Vagina (tissue), 2 donors: ENCODE measurements at regions not wholly inside any gene's neighbourhood (a gene's known extent, or its start where the extent isn't known, plus 50 kb on each side); places are given as distances from the start of the nearest gene placed in this dataset.

Experiments used
- DNase-seq, 2 donors: peaks; one replicate each; pipeline ENCODE4 v3.0.0-alpha.2; 2017; ENCODE audit errors: extremely low spot score in 2 of 2
- H3K27ac ChIP-seq: fragments of 200-600 bp; sonication (generic); one replicate; pipeline ENCODE4 v1.5.1; 2019
- H3K27me3 ChIP-seq: fragments of 200-600 bp; sonication (generic); one replicate; pipeline ENCODE4 v1.5.1; 2019
- H3K36me3 ChIP-seq, 2 donors: fragments of 200-600 bp; sonication (generic); one replicate each; pipeline ENCODE4 v1.5.1; 2017 to 2019
- H3K4me1 ChIP-seq: fragments of 200-600 bp; sonication (generic); one replicate; pipeline ENCODE4 v1.5.1; 2019
- H3K4me3 ChIP-seq, 2 donors: fragments of 200-600 bp; sonication (generic); 1 replicate in 1 of 2; 2 replicates in 1 of 2; pipeline ENCODE4 v1.5.1; 2016 to 2019
- H3K9me3 ChIP-seq: fragments of 200-600 bp; sonication (generic); one replicate; pipeline ENCODE4 v1.5.1; 2019
- POLR2A ChIP-seq, 2 donors: fragments of 450-650 bp; IDR thresholded peaks; one replicate each; pipeline ENCODE4 v1.6.1; 2017; ENCODE audit warnings: antibody characterized with exemption in 2 of 2, mild to moderate bottlenecking in 2 of 2, moderate library complexity in 2 of 2
- POLR2AphosphoS5 ChIP-seq, 2 donors: sonication (generic); formaldehyde crosslinking; IDR thresholded peaks; one replicate each; pipeline ENCODE4 v1.9.0; 2017; ENCODE audit warnings: antibody characterized with exemption in 2 of 2, mild to moderate bottlenecking in 2 of 2, low read depth in 1 of 2; ENCODE audit not compliant: insufficient read depth in 1 of 2
- intact Hi-C: fragments of 100-400 bp; cut with DNase I; formaldehyde crosslinking; loops from one replicate; pipeline ENCODE4 v1.15.1; 2023
- TF ChIP-seq, protein P1 (sequence below), 3 experiments: fragments of 450-650 bp in 2 of 3; fragments of 200-600 bp in 1 of 3; sonication (generic) in 1 of 3; IDR thresholded peaks; one replicate each; pipeline ENCODE4 v1.5.1; 2017 to 2019; ENCODE audit warnings: antibody characterized with exemption in 3 of 3, mild to moderate bottlenecking in 2 of 3, moderate library complexity in 2 of 3

DNA sequence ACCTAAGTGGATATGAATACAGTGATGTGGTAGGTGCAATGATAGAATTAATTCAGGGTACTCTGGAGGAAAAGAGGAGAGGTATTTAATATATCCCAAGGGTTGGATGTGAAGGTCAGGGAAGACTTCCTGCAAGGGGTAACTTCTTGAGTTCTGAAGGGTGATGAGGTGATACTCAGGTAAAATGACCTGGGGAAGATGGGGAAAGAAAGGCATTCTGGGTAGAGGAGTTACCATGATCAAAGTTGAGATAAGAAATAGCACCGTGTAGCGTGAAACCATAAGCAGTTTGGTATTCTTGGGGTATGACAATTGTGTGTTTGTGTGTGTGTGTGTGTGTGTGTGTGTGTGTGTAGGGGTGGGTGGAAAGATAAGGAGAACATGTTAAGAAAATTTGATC lies 270.4 kb upstream of the LCORL start:
- Histone ChIP-seq H3K9me3 (no peaks in the 10 kb centered on the region), H3K4me1 (no peaks in the 10 kb centered on the region), H3K4me3 (no peak overlapping the region), H3K27me3 (no peaks in the 10 kb centered on the region), H3K27ac (no peak overlapping the region), H3K36me3 (no peaks in the 10 kb centered on the region)
- TF ChIP-seq POLR2AphosphoS5 (IDR thresholded peaks at IDR 0.05; ENCODE audit: insufficient read depth in 1 of 2, low read depth in 1 of 2) = no peak
- DNase-seq = no peak
- intact Hi-C loops = no loop called here

GRCh38 chr4:18291256-18291655 lies 269.7 kb upstream of the LCORL start:
- H3K36me3 ChIP-seq = no peaks in the 10 kb centered on the region
- no peaks in the 10 kb centered on the region for H3K9me3 ChIP-seq
- H3K27ac ChIP-seq = no peak overlapping the region
- no peaks in the 10 kb centered on the region for H3K27me3 ChIP-seq
- H3K4me3 ChIP-seq = no peak overlapping the region
- intact Hi-C loops = no loop called here
- TF ChIP-seq POLR2A (IDR thresholded peaks at IDR 0.05) = no peak
- TF ChIP-seq POLR2AphosphoS5 (IDR thresholded peaks at IDR 0.05; ENCODE audit: insufficient read depth in 1 of 2, low read depth in 1 of 2) = no peak
- TF ChIP-seq, protein P1, sequence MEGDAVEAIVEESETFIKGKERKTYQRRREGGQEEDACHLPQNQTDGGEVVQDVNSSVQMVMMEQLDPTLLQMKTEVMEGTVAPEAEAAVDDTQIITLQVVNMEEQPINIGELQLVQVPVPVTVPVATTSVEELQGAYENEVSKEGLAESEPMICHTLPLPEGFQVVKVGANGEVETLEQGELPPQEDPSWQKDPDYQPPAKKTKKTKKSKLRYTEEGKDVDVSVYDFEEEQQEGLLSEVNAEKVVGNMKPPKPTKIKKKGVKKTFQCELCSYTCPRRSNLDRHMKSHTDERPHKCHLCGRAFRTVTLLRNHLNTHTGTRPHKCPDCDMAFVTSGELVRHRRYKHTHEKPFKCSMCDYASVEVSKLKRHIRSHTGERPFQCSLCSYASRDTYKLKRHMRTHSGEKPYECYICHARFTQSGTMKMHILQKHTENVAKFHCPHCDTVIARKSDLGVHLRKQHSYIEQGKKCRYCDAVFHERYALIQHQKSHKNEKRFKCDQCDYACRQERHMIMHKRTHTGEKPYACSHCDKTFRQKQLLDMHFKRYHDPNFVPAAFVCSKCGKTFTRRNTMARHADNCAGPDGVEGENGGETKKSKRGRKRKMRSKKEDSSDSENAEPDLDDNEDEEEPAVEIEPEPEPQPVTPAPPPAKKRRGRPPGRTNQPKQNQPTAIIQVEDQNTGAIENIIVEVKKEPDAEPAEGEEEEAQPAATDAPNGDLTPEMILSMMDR (IDR thresholded peaks at IDR 0.05) = no peak
- no peak for DNase-seq
- no peaks in the 10 kb centered on the region for H3K4me1 ChIP-seq

GRCh38 chr4:18285357-18285756 lies 263.8 kb upstream of the LCORL start:
- DNase-seq = no peak
- no peaks in the 10 kb centered on the region for H3K36me3 ChIP-seq
- no peak overlapping the region for H3K27ac ChIP-seq
- no peaks in the 10 kb centered on the region for H3K9me3 ChIP-seq
- TF ChIP-seq, protein P1 (IDR thresholded peaks at IDR 0.05) = no peak
- TF ChIP-seq POLR2AphosphoS5 (IDR thresholded peaks at IDR 0.05; ENCODE audit: insufficient read depth in 1 of 2, low read depth in 1 of 2) (no peak), POLR2A (IDR thresholded peaks at IDR 0.05) (no peak)
- intact Hi-C loops = no loop called here
- H3K4me1 ChIP-seq = no peaks in the 10 kb centered on the region
- no peaks in the 10 kb centered on the region for H3K27me3 ChIP-seq
- no peak overlapping the region for H3K4me3 ChIP-seq

GRCh38 chr4:18278244-18278643 lies 256.7 kb upstream of the LCORL start:
- Histone ChIP-seq H3K4me1 (no peaks in the 10 kb centered on the region), H3K27ac (no peak overlapping the region), H3K27me3 (no peaks in the 10 kb centered on the region), H3K36me3 (no peaks in the 10 kb centered on the region), H3K9me3 (no peaks in the 10 kb centered on the region), H3K4me3 (no peak overlapping the region)
- TF ChIP-seq POLR2A (IDR thresholded peaks at IDR 0.05) = no peak
- TF ChIP-seq, protein P1 (IDR thresholded peaks at IDR 0.05) = no peak
- TF ChIP-seq POLR2AphosphoS5 (IDR thresholded peaks at IDR 0.05; ENCODE audit: insufficient read depth in 1 of 2, low read depth in 1 of 2) = no peak
- intact Hi-C loops = no loop called here
- DNase-seq = no peak

GRCh38 chr4:18262832-18263231 lies 241.3 kb upstream of the LCORL start:
- intact Hi-C loops = no loop called here
- no peak overlapping the region for H3K27ac ChIP-seq
- H3K4me1 ChIP-seq = no peaks in the 10 kb centered on the region
- no peaks in the 10 kb centered on the region for H3K27me3 ChIP-seq
- H3K4me3 ChIP-seq = no peak overlapping the region
- no peaks in the 10 kb centered on the region for H3K36me3 ChIP-seq
- TF ChIP-seq POLR2AphosphoS5 (IDR thresholded peaks at IDR 0.05; ENCODE audit: insufficient read depth in 1 of 2, low read depth in 1 of 2) (no peak), POLR2A (IDR thresholded peaks at IDR 0.05) (no peak)
- TF ChIP-seq, protein P1 (IDR thresholded peaks at IDR 0.05) = no peak
- no peak for DNase-seq
- H3K9me3 ChIP-seq = no peaks in the 10 kb centered on the region

DNA sequence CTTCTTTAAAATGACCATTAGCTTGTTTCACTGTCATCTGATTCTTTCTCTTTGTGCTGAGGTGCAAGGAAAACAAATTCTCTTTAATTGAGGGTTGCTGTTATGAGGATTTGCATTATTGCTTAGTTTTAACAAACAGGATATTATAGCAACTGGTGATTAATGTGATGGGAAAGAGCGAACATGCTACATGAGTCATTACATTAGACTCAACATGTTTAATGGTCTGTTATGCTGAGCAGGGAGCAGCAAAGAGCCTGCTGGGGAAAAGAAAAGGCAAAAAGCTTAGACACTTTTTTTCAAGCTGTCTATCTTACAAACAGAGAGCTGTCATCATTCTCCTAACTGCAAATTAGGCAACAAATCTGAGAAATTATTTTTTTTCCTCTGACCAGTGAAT lies 230.5 kb upstream of the LCORL start:
- intact Hi-C loops = no loop called here
- H3K36me3 ChIP-seq = no peaks in the 10 kb centered on the region
- DNase-seq = no peak
- H3K27me3 ChIP-seq = no peaks in the 10 kb centered on the region
- H3K4me1 ChIP-seq = no peaks in the 10 kb centered on the region
- TF ChIP-seq POLR2A (IDR thresholded peaks at IDR 0.05) (no peak), POLR2AphosphoS5 (IDR thresholded peaks at IDR 0.05; ENCODE audit: insufficient read depth in 1 of 2, low read depth in 1 of 2) (no peak)
- TF ChIP-seq, protein P1 (IDR thresholded peaks at IDR 0.05) = no peak
- H3K4me3 ChIP-seq = no peak overlapping the region
- H3K27ac ChIP-seq = no peak overlapping the region
- no peaks in the 10 kb centered on the region for H3K9me3 ChIP-seq
